HUES6 (cell line): ENCODE measurements at regions not wholly inside any gene's neighbourhood (a gene's known extent, or its start where the extent isn't known, plus 50 kb on each side); places are given as distances from the start of the nearest gene placed in this dataset.
"Not testable (repeated sequence)": the region's sequence is repeated elsewhere in the genome, so short reads cannot be mapped to it uniquely, and the experiment has no call there.

ENCODE experiments used
- H3K27ac ChIP-seq: 2 replicates; pipeline ENCODE4 v1.7.0; 2013; ENCODE audit warnings: low read depth, mild to moderate bottlenecking, low read length, inconsistent platforms
- H3K27me3 ChIP-seq: 2 replicates; pipeline ENCODE4 v1.6.1; 2013; ENCODE audit warnings: low read length; ENCODE audit not compliant: control insufficient read depth, insufficient read depth
- H3K36me3 ChIP-seq: 2 replicates; pipeline ENCODE4 v1.6.1; 2013; ENCODE audit warnings: low read length; ENCODE audit not compliant: control insufficient read depth, insufficient read depth
- H3K4me1 ChIP-seq: 2 replicates; pipeline ENCODE4 v1.6.1; 2013; ENCODE audit warnings: low read length; ENCODE audit not compliant: control insufficient read depth, insufficient read depth
- H3K4me3 ChIP-seq: 2 replicates; pipeline ENCODE4 v1.5.1; 2013; ENCODE audit warnings: low read depth, low read length
- H3K9ac ChIP-seq: one replicate; pipeline ENCODE4 v1.6.1; 2013; ENCODE audit warnings: mild to moderate bottlenecking, low read length
- H3K9me3 ChIP-seq: 2 replicates; pipeline ENCODE4 v1.6.1; 2013; ENCODE audit warnings: low read depth, low read length; ENCODE audit not compliant: control insufficient read depth, insufficient read depth

DNA sequence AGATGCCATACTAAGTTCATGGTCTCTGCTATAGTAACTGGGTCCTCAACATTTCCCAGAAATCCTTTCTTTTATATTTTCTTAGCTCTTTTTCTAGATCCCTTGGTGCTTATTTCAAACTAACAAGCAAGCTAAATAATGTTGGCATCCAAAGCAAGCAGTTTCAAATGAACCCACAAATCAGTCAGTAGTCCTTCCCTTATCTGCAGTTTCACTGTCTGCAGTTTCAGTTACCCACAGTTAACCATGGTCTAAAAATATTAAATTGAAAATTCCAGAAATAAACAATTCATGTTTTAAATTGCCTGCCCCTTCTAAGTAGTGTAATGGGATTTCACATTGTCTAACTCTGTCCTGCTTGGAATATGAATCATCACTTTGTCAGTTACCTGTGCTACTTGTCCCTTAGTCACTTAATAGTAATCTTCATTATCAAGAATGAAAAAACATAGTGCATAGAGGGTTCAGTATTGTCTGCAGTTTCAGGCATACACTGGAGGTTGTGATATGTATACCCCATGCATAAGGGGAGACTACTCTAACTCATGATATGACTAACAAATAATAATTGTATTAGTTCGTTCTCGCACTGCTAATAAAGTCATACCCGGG lies 633.7 kb downstream of the MECOM start:
- H3K9ac ChIP-seq = no peak overlapping the region
- H3K27me3 ChIP-seq = no peaks in the 10 kb centered on the region
- no peaks in the 10 kb centered on the region for H3K9me3 ChIP-seq
- H3K4me1 ChIP-seq = no peaks in the 10 kb centered on the region
- no peaks in the 10 kb centered on the region for H3K36me3 ChIP-seq
- no peak overlapping the region for H3K4me3 ChIP-seq
- H3K27ac ChIP-seq = no peak overlapping the region

DNA sequence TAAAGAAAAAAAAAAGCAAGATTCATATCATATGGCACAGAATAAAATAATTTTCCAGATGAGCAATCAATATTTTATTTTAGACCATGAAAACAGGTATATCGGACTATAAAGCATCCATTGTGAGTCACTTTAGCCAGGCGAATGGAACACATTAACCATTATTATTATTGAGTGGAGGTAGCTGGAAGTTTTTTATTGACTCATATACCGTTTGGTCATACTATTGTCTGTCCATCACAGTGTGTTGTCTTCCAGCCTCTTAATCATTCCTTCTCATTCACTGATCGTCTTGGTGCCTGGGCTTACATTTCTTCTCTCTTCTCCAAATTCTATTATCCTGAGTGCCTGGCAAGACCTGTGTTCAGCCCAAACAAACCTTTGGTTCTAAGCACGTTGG lies 634.8 kb downstream of the MECOM start:
- H3K27ac ChIP-seq = no peak overlapping the region
- H3K4me3 ChIP-seq = no peak overlapping the region
- no peak overlapping the region for H3K9ac ChIP-seq
- H3K9me3 ChIP-seq = no peaks in the 10 kb centered on the region
- H3K27me3 ChIP-seq = no peaks in the 10 kb centered on the region
- no peaks in the 10 kb centered on the region for H3K4me1 ChIP-seq
- no peaks in the 10 kb centered on the region for H3K36me3 ChIP-seq

DNA sequence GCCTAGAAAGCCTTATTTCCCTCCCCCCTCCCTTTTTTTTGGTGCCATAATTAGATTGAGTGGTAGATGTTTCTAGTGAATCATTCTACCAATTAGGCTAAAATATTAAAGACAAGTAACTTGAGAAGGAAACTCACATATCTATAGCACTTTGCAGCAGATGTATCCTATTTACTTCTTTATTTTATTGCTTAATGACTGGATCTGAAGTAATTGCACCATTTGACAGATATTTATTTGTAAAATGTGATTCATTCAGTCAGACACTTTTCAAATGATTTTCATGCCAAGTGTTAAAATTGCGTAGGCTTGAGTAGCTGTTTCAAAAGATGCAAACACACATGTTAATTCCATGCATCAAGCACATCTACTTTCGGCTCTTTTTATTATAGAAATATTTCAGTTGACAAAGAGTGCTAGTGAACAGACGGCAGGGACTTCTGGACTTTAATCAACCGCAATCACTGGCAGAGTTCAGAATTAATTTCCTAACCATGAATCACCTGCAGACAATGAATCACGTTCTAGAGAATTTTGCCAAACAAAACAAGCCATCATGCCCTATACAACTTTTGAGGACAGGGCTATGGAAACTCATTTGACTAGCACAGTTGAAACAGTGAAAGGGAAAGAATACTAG lies 636.8 kb downstream of the MECOM start:
- Histone ChIP-seq H3K4me1 (no peaks in the 10 kb centered on the region), H3K27me3 (no peaks in the 10 kb centered on the region), H3K27ac (no peak overlapping the region), H3K9me3 (no peaks in the 10 kb centered on the region), H3K9ac (no peak overlapping the region), H3K4me3 (no peak overlapping the region), H3K36me3 (no peaks in the 10 kb centered on the region)

DNA sequence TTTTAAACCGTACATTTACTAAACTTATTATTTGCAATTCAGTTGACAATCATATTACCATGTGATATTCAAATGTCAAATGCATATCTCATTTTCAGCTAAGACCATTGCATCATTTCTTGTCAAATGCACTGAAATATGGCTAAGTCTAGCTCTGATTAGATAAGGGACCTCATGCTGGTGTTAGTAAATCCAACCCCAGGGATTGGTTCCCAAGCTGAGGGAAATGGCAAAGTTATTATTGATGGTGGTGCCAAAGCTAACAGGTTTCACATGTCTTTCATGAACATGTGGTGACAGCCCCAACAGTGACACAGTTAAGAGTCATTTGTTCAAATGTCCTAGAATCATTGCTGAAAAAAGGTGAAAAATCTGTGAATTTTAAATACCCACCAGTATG lies 641.1 kb downstream of the MECOM start:
- H3K36me3 ChIP-seq = no peaks in the 10 kb centered on the region
- no peaks in the 10 kb centered on the region for H3K9me3 ChIP-seq
- no peak overlapping the region for H3K4me3 ChIP-seq
- no peaks in the 10 kb centered on the region for H3K4me1 ChIP-seq
- H3K9ac ChIP-seq = no peak overlapping the region
- H3K27ac ChIP-seq = no peak overlapping the region
- no peaks in the 10 kb centered on the region for H3K27me3 ChIP-seq

DNA sequence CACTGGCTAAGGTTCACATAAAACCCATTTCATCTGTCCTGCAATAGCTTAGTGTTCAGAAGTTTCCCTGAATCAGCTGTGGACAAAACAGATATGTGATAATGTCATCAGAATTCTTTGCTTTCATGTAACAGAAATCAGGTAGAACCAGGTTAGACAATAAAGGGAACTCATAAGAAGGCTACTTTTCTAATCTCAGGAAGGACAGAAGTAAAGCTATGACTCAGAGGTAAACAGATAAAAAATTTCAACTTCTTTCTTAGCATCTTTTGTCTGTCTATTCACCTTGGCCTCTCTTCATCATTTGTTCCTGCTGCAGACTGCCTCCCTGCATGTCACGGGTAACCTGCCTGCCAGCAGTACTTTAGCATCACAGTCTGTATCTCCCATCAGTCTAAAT lies 643.1 kb downstream of the MECOM start:
- no peak overlapping the region for H3K4me3 ChIP-seq
- no peaks in the 10 kb centered on the region for H3K36me3 ChIP-seq
- H3K9ac ChIP-seq = no peak overlapping the region
- H3K4me1 ChIP-seq = no peaks in the 10 kb centered on the region
- no peaks in the 10 kb centered on the region for H3K27me3 ChIP-seq
- H3K9me3 ChIP-seq = no peaks in the 10 kb centered on the region
- H3K27ac ChIP-seq = no peak overlapping the region

GRCh38 chr3:169009453-169009852 lies 654.1 kb downstream of the MECOM start:
- Histone ChIP-seq H3K27me3 (no peaks in the 10 kb centered on the region), H3K4me3 (no peak overlapping the region), H3K36me3 (no peaks in the 10 kb centered on the region), H3K9ac (no peak overlapping the region), H3K4me1 (peaks cover 16% of the 10 kb centered on the region), H3K9me3 (no peaks in the 10 kb centered on the region), H3K27ac (no peak overlapping the region)

- no peaks in the 10 kb centered on the region for H3K27me3 ChIP-seq
- no peaks in the 10 kb centered on the region for H3K36me3 ChIP-seq
- peaks cover 18% of the 10 kb centered on the region for H3K4me1 ChIP-seq
- no peaks in the 10 kb centered on the region for H3K9me3 ChIP-seq
- H3K9ac ChIP-seq = no peak overlapping the region
- no peak overlapping the region for H3K4me3 ChIP-seq
- no peak overlapping the region for H3K27ac ChIP-seq
These were observed 654.6 kb downstream of the MECOM start for GRCh38 chr3:169008776-169009358.

- Histone ChIP-seq H3K27me3 (no peaks in the 10 kb centered on the region), H3K27ac (no peak overlapping the region), H3K9me3 (no peaks in the 10 kb centered on the region), H3K36me3 (no peaks in the 10 kb centered on the region), H3K4me1 (peaks cover 35% of the 10 kb centered on the region), H3K4me3 (no peak overlapping the region), H3K9ac (no peak overlapping the region)
These were observed 656.4 kb downstream of the MECOM start for GRCh38 chr3:169007145-169007544.

DNA sequence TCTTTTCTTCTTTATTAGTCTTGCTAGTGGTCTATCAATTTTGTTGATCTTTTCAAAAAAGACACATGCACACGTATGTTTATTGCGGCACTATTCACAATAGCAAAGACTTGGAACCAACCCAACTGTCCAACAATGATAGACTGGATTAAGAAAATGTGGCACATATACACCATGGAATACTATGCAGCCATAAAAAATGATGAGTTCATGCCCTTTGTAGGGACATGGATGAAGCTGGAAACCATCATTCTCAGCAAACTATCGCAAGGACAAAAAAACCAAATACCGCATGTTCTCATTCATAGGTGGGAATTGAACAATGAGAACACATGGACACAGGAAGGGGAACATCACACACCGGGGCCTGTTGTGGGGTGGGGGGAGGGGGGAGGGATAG lies 657.1 kb downstream of the MECOM start:
- not testable (repeated sequence) for H3K9ac ChIP-seq, H3K27me3 ChIP-seq, H3K9me3 ChIP-seq, H3K36me3 ChIP-seq, H3K27ac ChIP-seq, H3K4me3 ChIP-seq
- H3K4me1 ChIP-seq = peaks cover 36% of the 10 kb centered on the region

DNA sequence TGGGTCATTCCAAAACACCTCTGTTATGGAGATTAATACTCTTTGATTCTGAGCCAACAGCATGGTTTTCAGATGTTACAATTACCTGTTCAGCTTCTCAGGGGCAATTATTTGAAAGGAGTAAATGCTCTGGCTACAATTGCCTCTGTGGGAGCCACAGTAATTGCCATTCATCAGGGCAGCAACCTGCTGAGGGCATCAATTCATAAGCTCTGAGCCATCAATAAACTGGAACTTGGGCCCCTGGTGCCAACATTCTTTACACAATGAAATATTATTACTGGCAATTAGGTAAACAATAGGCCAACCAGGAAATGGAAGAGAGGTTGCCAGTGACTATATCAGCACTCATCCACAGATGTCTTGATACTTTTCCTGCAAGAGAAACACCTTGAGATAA lies 660.8 kb downstream of the MECOM start:
- Histone ChIP-seq H3K4me3 (no peak overlapping the region), H3K27ac (no peak overlapping the region), H3K9me3 (no peaks in the 10 kb centered on the region), H3K9ac (no peak overlapping the region), H3K4me1 (peaks cover 36% of the 10 kb centered on the region), H3K27me3 (no peaks in the 10 kb centered on the region), H3K36me3 (no peaks in the 10 kb centered on the region)

- Histone ChIP-seq H3K36me3 (no peaks in the 10 kb centered on the region), H3K27me3 (no peaks in the 10 kb centered on the region), H3K27ac (no peak overlapping the region), H3K4me3 (no peak overlapping the region), H3K9ac (no peak overlapping the region), H3K9me3 (no peaks in the 10 kb centered on the region), H3K4me1 (peaks cover 27% of the 10 kb centered on the region)
These were observed 664.7 kb downstream of the MECOM start for GRCh38 chr3:168998792-168999191.
